ENCODE measurements at regions not wholly inside any gene's neighbourhood (a gene's known extent, or its start where the extent isn't known, plus 50 kb on each side); places are given as distances from the start of the nearest gene placed in this dataset.

- no peak overlapping the region for H2BK120ac ChIP-seq (ENCODE audit: insufficient read depth, low read length, poor library complexity)
- H3K4me1 ChIP-seq (ENCODE audit: control insufficient read depth in 1 of 2, insufficient read depth in 2 of 2, low read length in 2 of 2) = peaks cover 0 to 2% of the 10 kb centered on the region in 2 experiments
- H3K4me3 ChIP-seq (ENCODE audit: low read depth, low read length) = no peak overlapping the region
- DNase-seq = no peak
- no peak overlapping the region for H3K4ac ChIP-seq (ENCODE audit: low read depth, low read length)
- no peak overlapping the region for H3K18ac ChIP-seq (ENCODE audit: low read length)
- no peak overlapping the region for H3K27ac ChIP-seq (ENCODE audit: low read depth, low read length)
- no peak overlapping the region for H4K91ac ChIP-seq (ENCODE audit: low read depth, low read length)
- no peak overlapping the region for H2BK5ac ChIP-seq (ENCODE audit: low read depth, low read length, poor library complexity)
- H3K36me3 ChIP-seq (ENCODE audit: control insufficient read depth in 1 of 2, insufficient read depth in 2 of 2, low read length in 2 of 2) = no peaks in the 10 kb centered on the region
- no peak overlapping the region for H4K8ac ChIP-seq (ENCODE audit: low read depth, low read length)
- no peak overlapping the region for H3K14ac ChIP-seq (ENCODE audit: low read length)
- no CpG with 5 or more reads among the region's 6 CpGs for WGBS (ENCODE audit: extremely low coverage, insufficient coverage, insufficient read length)
- no peak overlapping the region for H2AFZ ChIP-seq (ENCODE audit: insufficient read depth, low read length, poor library complexity)
- H3K9me3 ChIP-seq (ENCODE audit: insufficient read depth, low read depth, low read length) = no peaks in the 10 kb centered on the region
- H3K79me1 ChIP-seq (ENCODE audit: low read length) = no peaks in the 10 kb centered on the region
- H3K79me2 ChIP-seq (ENCODE audit: control insufficient read depth, insufficient read depth, low read length, poor library complexity) = no peaks in the 10 kb centered on the region
- no peak overlapping the region for H2AK5ac ChIP-seq (ENCODE audit: low read length)
- H4K12ac ChIP-seq (ENCODE audit: low read depth, low read length) = no peak overlapping the region
- no peak overlapping the region for H2BK12ac ChIP-seq (ENCODE audit: low read length)
- H3K9ac ChIP-seq (ENCODE audit: low read length) = no peak overlapping the region
- H3K23ac ChIP-seq (ENCODE audit: low read length) = no peak overlapping the region
- no peaks in the 10 kb centered on the region for H3K27me3 ChIP-seq (ENCODE audit: insufficient read depth, low read length)
- no peak overlapping the region for H3K4me2 ChIP-seq (ENCODE audit: low read length)
These were observed 66.7 kb downstream of the TEX35 start for GRCh38 chr1:178579562-178579961.

- Histone ChIP-seq H4K12ac (ENCODE audit: low read depth, low read length) (no peak overlapping the region), H3K9ac (ENCODE audit: low read length) (no peak overlapping the region), H3K23ac (ENCODE audit: low read length) (no peak overlapping the region), H3K18ac (ENCODE audit: low read length) (no peak overlapping the region), H2BK120ac (ENCODE audit: insufficient read depth, low read length, poor library complexity) (no peak overlapping the region), H3K79me1 (ENCODE audit: low read length) (no peaks in the 10 kb centered on the region), H3K9me3 (ENCODE audit: insufficient read depth, low read depth, low read length) (no peaks in the 10 kb centered on the region), H2AFZ (ENCODE audit: insufficient read depth, low read length, poor library complexity) (no peak overlapping the region), H3K27ac (ENCODE audit: low read depth, low read length) (no peak overlapping the region), H3K79me2 (ENCODE audit: control insufficient read depth, insufficient read depth, low read length, poor library complexity) (no peaks in the 10 kb centered on the region), H3K4ac (ENCODE audit: low read depth, low read length) (no peak overlapping the region), H3K4me3 (ENCODE audit: low read depth, low read length) (no peak overlapping the region), H4K91ac (ENCODE audit: low read depth, low read length) (no peak overlapping the region), H3K4me2 (ENCODE audit: low read length) (no peak overlapping the region), H3K14ac (ENCODE audit: low read length) (no peak overlapping the region), H2BK5ac (ENCODE audit: low read depth, low read length, poor library complexity) (no peak overlapping the region), H3K27me3 (ENCODE audit: insufficient read depth, low read length) (no peaks in the 10 kb centered on the region), H2AK5ac (ENCODE audit: low read length) (no peak overlapping the region), H3K36me3 (ENCODE audit: control insufficient read depth in 1 of 2, insufficient read depth in 2 of 2, low read length in 2 of 2) (no peaks in the 10 kb centered on the region), H3K4me1 (ENCODE audit: control insufficient read depth in 1 of 2, insufficient read depth in 2 of 2, low read length in 2 of 2) (peaks cover 0 to 2% of the 10 kb centered on the region in 2 experiments), H4K8ac (ENCODE audit: low read depth, low read length) (no peak overlapping the region), H2BK12ac (ENCODE audit: low read length) (no peak overlapping the region)
- WGBS (ENCODE audit: extremely low coverage, insufficient coverage, insufficient read length) = no CpG with 5 or more reads among the region's 5 CpGs
- DNase-seq = no peak
These were observed 67.2 kb downstream of the TEX35 start for GRCh38 chr1:178580096-178580495.

- no peak overlapping the region for H3K4me3 ChIP-seq (ENCODE audit: low read depth, low read length)
- no peak overlapping the region for H3K14ac ChIP-seq (ENCODE audit: low read length)
- H4K8ac ChIP-seq (ENCODE audit: low read depth, low read length) = no peak overlapping the region
- no peak overlapping the region for H3K4ac ChIP-seq (ENCODE audit: low read depth, low read length)
- H3K9me3 ChIP-seq (ENCODE audit: insufficient read depth, low read depth, low read length) = no peaks in the 10 kb centered on the region
- H3K36me3 ChIP-seq (ENCODE audit: control insufficient read depth in 1 of 2, insufficient read depth in 2 of 2, low read length in 2 of 2) = no peaks in the 10 kb centered on the region
- H3K9ac ChIP-seq (ENCODE audit: low read length) = no peak overlapping the region
- H4K91ac ChIP-seq (ENCODE audit: low read depth, low read length) = no peak overlapping the region
- H2BK120ac ChIP-seq (ENCODE audit: insufficient read depth, low read length, poor library complexity) = no peak overlapping the region
- H2AK5ac ChIP-seq (ENCODE audit: low read length) = no peak overlapping the region
- H3K18ac ChIP-seq (ENCODE audit: low read length) = no peak overlapping the region
- no peak overlapping the region for H2BK5ac ChIP-seq (ENCODE audit: low read depth, low read length, poor library complexity)
- H3K79me2 ChIP-seq (ENCODE audit: control insufficient read depth, insufficient read depth, low read length, poor library complexity) = no peaks in the 10 kb centered on the region
- no CpG with 5 or more reads among the region's 5 CpGs for WGBS (ENCODE audit: extremely low coverage, insufficient coverage, insufficient read length)
- H2BK12ac ChIP-seq (ENCODE audit: low read length) = no peak overlapping the region
- no peak overlapping the region for H3K27ac ChIP-seq (ENCODE audit: low read depth, low read length)
- DNase-seq = no peak
- no peak overlapping the region for H3K4me2 ChIP-seq (ENCODE audit: low read length)
- peaks cover 0 to 2% of the 10 kb centered on the region in 2 experiments for H3K4me1 ChIP-seq (ENCODE audit: control insufficient read depth in 1 of 2, insufficient read depth in 2 of 2, low read length in 2 of 2)
- H3K27me3 ChIP-seq (ENCODE audit: insufficient read depth, low read length) = no peaks in the 10 kb centered on the region
- no peaks in the 10 kb centered on the region for H3K79me1 ChIP-seq (ENCODE audit: low read length)
- H4K12ac ChIP-seq (ENCODE audit: low read depth, low read length) = no peak overlapping the region
- no peak overlapping the region for H3K23ac ChIP-seq (ENCODE audit: low read length)
- H2AFZ ChIP-seq (ENCODE audit: insufficient read depth, low read length, poor library complexity) = no peak overlapping the region
These were observed 68.0 kb downstream of the TEX35 start for GRCh38 chr1:178580876-178581275.

GRCh38 chr1:178581351-178582303 lies 68.7 kb downstream of the TEX35 start:
- WGBS (ENCODE audit: extremely low coverage, insufficient coverage, insufficient read length) = no CpG with 5 or more reads among the region's 12 CpGs

More at GRCh38 chr1:178581351-178582303, 68.7 kb downstream of the TEX35 start:
- Histone ChIP-seq H3K27me3 (ENCODE audit: insufficient read depth, low read length) (no peaks in the 10 kb centered on the region), H3K79me2 (ENCODE audit: control insufficient read depth, insufficient read depth, low read length, poor library complexity) (no peaks in the 10 kb centered on the region), H4K91ac (ENCODE audit: low read depth, low read length) (no peak overlapping the region), H3K4ac (ENCODE audit: low read depth, low read length) (no peak overlapping the region), H2AFZ (ENCODE audit: insufficient read depth, low read length, poor library complexity) (no peak overlapping the region), H3K79me1 (ENCODE audit: low read length) (no peaks in the 10 kb centered on the region), H3K4me2 (ENCODE audit: low read length) (no peak overlapping the region), H2AK5ac (ENCODE audit: low read length) (no peak overlapping the region), H3K4me3 (ENCODE audit: low read depth, low read length) (peak overlapping the region; percentile 25), H3K36me3 (ENCODE audit: control insufficient read depth in 1 of 2, insufficient read depth in 2 of 2, low read length in 2 of 2) (no peaks in the 10 kb centered on the region), H3K9me3 (ENCODE audit: insufficient read depth, low read depth, low read length) (no peaks in the 10 kb centered on the region), H3K14ac (ENCODE audit: low read length) (no peak overlapping the region), H2BK12ac (ENCODE audit: low read length) (no peak overlapping the region), H3K27ac (ENCODE audit: low read depth, low read length) (no peak overlapping the region), H2BK5ac (ENCODE audit: low read depth, low read length, poor library complexity) (no peak overlapping the region), H3K9ac (ENCODE audit: low read length) (no peak overlapping the region), H4K8ac (ENCODE audit: low read depth, low read length) (no peak overlapping the region), H3K18ac (ENCODE audit: low read length) (no peak overlapping the region), H4K12ac (ENCODE audit: low read depth, low read length) (no peak overlapping the region), H3K23ac (ENCODE audit: low read length) (no peak overlapping the region), H3K4me1 (ENCODE audit: control insufficient read depth in 1 of 2, insufficient read depth in 2 of 2, low read length in 2 of 2) (peaks cover 0 to 2% of the 10 kb centered on the region in 2 experiments), H2BK120ac (ENCODE audit: insufficient read depth, low read length, poor library complexity) (no peak overlapping the region)
- DNase-seq = no peak
